NCI-H446 treated with DMSO at 0.1 percent for 48 hours (cell line): ENCODE measurements at regions not wholly inside any gene's neighbourhood (a gene's known extent, or its start where the extent isn't known, plus 50 kb on each side); places are given as distances from the start of the nearest gene placed in this dataset.

Experiments
- DNase-seq: peaks from one replicate; lab custom pipeline; 2025; lab: John Stamatoyannopoulos, UW

GRCh38 chr1:17976854-17977253 lies 130.7 kb upstream of the IGSF21 start:
- DNase-seq = no peak

GRCh38 chr1:17978016-17978415 lies 129.6 kb upstream of the IGSF21 start:
- DNase-seq = no peak

GRCh38 chr1:17979815-17980214 lies 127.8 kb upstream of the IGSF21 start:
- no peak for DNase-seq

DNA sequence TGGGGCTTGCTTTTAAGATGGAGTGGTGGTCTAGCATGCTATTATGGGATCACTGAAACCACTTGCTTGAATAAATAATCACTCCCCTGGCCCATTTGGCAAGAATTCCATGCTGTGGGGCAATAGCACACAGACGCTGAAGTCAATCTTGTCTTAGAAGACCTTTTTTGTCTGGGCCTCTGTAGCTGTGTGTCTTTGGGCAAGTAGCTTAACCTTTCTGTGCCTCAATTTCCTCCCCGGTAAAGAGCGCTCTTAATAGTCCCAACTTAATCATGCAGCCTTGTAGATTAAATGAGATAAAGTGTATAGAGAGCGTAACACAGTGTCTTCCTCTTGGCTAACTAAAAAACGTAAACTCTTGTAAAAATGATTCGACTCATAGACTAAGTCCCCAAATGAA lies 125.4 kb upstream of the IGSF21 start:
- DNase-seq = no peak

DNA sequence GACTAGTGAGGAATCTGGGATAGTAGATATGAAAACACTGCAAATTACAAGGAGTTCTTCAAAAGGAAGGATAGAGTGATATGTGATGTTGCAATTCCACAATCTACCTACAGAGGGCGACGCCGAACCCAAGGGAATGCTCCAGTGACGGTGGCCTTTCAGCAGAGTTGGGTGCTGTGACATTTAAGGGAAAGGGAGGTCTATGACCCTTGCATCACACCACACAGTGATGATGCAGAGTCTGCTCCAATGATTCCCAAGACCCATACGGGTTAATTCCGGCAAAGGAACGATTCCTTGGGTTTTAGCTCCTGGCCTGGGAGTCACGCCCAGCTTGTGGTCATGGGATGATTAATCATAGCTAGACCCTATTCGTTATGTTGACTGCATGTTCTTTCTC lies 123.0 kb upstream of the IGSF21 start:
- DNase-seq = no peak

DNA sequence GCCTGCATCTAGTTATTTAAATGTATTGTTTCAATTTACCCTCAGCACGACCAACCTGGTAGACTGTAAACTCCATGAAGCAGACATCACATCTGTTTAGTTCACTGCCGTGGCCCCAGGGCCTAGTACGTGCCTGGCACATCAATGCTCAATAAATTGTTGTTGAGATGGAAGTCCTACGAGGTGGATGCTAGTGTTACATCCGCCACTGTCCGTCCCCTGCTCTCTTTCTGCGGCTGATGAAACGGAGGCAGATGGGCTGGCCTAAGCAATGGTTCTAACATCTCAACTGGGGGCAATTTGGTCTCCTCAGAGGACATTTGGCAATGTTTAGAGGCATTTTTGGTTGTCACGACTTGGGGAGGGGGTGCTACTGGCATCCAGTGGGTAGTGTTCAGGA lies 121.4 kb upstream of the IGSF21 start:
- no peak for DNase-seq

DNA sequence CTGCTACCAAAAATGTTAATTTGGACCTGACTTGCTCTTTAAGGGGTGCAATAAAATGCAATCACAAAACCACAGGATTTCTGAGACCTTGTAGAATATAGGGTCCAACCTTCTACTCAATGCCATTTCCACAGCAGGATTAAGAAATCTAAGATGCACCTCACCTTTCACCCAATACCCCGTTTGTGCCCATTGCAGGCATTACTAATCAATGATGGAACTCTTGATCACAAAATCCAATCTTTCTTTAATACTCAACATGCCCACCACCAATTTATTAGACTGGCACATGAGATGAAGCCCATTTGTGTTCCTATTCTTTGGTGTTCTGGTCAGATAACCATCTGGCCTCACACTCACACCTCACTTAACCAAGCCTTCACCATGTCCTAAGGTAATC lies 117.2 kb upstream of the IGSF21 start:
- no peak for DNase-seq

GRCh38 chr1:17991996-17992395 lies 115.6 kb upstream of the IGSF21 start:
- no peak for DNase-seq

- no peak for DNase-seq
These were observed 114.8 kb upstream of the IGSF21 start for GRCh38 chr1:17992800-17993199.

GRCh38 chr1:17994046-17994445 lies 113.6 kb upstream of the IGSF21 start:
- DNase-seq = no peak

DNA sequence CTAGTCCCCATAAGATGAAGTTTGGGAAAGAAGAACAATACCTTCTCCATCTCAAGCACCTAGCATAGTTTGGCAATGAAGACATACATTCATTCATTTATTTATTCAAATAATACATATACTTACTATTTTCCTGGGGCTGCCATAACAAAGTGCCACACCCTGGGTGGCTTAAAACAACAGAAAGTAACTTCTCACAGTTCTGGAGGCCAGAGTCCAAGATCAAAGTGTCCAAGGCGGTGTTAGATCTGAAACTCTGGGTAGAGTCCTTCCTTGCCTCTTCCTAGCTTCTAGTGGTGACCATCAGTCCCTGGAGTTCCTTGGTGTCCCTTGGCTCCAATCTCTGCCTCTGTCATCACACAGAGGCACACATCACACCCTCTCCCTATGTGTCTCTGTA lies 112.1 kb upstream of the IGSF21 start:
- DNase-seq = no peak

DNA sequence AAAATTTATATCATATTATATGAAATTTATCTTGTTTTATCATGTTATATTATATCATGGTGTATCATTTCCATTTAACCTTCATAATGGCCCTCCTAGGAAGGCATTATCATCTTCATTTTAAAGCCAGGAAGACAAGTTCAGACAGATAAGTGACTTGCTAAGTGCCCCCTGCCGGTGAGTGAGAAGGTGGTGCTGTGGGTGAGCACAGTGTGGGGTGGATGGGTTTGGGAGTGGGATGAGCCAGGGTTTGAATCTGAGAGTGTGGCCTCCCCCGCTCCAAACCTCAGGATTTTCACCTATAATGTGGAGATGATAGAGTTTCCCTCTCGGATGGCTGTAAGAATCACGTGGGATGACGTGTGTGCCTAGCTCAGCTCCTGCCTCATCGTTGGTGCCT lies 108.7 kb upstream of the IGSF21 start:
- no peak for DNase-seq

DNA sequence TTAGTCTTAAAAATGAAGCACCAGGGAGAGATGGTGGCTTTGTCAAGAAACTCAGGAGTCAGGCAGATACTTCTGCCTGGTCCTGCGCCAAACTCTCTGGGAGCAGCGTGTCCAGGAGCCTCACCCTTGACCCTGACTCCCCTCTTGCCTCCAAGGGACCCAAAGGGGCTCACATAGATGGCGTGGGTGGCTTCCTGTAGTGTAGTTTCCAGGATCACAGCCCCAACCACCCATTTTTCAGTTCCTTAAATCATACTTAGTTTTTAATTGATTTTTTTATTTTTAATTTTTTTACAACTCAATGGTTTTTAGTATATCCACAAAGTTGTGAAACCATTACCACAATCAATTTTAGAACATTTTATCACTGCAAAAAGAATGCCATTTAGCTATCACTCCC lies 107.7 kb upstream of the IGSF21 start:
- DNase-seq = no peak

DNA sequence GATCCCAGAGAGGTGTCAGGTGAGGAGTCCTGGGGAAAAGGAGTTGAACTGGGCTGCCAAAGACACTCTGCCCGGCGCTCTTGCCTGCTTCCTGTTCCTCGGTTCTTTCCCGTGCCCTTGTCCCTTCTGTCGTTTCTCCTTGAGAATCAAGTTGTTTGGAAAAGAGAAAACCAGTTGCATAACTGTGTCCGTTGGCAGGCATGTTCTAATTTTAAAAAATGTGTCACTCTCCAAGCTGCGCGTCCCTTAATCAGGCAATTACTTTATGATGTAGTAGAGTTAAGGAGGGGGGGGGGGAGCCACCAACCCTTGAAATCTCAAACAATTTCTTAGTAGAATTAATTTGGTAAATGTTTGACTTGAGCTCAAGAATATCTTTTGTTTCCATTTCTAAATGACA lies 105.9 kb upstream of the IGSF21 start:
- no peak for DNase-seq

DNA sequence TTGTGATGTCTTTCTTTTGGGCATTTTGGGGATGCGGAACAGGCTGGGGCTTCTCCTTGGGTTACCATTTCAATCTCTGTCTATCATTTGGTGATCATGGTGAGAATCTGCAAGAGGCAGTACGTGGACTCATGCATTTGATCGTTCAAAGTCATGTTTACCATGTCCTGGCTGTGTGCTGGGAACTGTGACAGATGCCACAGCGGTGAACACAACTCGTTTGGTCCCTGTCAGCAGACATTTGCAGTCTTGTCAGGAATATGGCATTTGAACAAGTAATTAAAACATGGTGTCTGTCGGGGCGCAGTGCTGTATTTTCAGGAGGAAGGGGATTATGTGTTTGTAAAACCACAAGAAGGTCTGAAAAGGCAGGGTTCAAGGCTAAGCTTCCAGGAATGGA lies 103.3 kb upstream of the IGSF21 start:
- DNase-seq = no peak

- DNase-seq = no peak
These were observed 102.4 kb upstream of the IGSF21 start for GRCh38 chr1:18005238-18005637.

GRCh38 chr1:18007391-18008041 lies 100.1 kb upstream of the IGSF21 start:
- DNase-seq = no peak

- no peak for DNase-seq
These were observed 99.5 kb upstream of the IGSF21 start for GRCh38 chr1:18008081-18008480.

DNA sequence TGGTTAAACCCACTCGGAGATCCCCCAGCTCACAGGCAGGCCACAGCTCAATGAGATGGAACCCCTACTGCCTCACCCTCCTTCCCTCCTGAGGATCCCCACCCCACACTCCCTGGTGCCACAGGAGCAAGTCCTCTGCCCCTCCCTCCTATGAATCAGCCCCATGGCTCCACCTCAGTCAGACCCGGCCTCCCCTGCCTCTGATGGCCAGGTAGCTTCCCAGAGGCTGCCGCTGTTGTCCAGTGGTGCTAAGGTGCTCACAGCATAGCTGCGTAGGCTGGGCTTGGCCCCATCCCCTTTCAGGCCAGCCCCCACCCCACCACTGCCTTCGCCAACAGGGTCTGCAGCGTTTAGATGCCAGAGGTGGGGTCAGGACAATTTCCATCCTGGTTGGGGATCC lies 98.5 kb upstream of the IGSF21 start:
- DNase-seq = no peak

DNA sequence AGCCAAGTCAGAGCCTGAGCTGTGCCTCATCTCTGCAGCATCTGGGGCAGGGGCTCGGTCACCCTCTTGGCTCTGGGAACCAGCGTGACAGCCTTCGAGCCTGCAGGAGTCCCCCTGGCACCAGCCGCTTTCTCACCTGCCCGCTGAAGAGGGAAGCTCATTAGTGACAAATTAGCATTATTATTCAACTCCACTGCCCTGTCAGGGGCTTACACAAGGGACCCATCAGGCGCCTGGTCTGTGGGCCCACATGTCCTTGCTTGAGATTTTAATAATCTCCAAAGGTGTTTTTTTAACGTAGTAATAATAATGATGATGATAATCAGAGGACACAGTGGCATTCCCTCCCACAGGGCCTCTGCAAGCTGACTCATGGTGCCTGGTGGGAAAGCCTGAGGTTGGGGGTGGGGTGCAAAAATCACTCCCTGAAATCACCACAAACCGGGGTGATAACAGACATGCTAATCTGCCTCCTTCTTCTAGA lies 98.1 kb upstream of the IGSF21 start:
- DNase-seq = no peak

DNA sequence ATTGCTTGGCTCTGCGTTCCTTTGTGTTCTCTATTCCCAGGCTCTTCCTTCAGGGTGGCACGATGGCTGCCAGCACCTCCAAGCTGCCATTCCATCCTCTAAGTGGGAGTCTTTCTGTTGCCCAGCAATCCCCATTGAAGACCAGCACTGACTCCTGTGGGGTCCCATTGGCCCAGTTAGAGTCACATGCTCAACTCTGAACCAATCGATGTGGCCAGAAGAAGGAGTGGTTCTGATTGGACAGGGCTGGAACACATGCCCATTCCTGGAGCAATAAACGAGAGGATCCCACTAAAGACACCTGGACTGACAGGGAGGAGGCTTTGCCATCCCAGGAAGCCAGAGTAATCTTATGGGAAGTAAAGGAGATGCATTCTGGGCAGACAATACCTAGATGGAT lies 97.2 kb upstream of the IGSF21 start:
- DNase-seq = no peak

DNA sequence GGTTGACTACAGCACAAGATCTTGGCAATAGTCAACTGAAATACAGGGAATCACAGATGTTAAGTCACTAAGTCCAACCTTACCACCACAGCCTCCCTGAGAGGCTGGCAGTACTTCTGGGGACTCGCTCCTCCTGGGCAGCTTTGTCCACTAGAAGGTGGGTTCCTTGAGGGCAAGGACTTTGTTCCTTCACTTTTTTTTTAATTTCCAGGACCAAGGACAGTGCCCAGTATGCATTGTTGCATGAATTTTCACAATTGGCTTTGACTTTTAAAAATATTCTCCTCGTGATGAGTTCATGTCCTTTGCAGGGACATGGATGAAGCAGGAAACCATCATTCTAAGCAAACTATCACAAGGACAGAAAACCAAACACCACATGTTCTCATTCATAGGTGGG lies 96.7 kb upstream of the IGSF21 start:
- no peak for DNase-seq

- no peak for DNase-seq
These were observed 95.9 kb upstream of the IGSF21 start for GRCh38 chr1:18011703-18012102.

DNA sequence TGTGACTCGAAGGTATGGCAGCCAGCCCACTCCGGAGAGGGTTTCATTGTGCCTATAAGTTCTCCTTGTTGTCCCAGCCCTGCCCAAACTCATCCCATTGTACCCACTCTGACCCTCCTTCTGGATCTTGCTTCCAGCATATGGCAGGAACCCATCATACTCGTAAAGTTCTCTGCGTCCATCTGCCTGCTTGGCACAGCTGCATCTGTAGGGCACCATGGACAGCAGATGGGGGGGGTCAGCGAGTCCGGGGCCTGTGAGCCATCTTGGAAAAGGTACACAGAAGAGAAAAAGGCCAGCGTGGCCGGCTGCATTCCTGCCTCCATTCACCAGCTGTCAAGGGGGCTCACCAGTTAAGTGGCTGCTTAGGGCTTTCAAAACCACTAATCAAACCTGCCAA lies 94.9 kb upstream of the IGSF21 start:
- peak; percentile 91 for DNase-seq

DNA sequence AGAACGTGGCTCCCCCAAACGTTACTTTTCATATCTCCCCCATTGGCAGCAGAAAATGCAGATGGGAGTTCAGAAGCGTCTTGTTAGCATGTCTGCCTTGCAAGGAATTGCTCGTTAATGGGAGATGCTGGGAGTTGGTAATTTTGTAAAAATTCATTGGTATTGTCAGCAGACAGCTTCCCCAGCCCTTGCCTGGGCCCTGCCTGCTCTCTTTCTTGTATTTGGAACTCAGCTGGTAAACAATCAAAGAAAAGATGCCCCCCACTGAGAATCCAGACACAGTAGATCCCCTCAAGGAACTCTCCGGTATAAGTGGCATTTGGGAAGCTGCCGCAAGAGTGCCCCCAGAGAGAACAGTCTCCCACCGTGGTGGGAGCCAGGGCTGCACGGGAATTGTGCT lies 94.4 kb upstream of the IGSF21 start:
- DNase-seq = no peak
